ENCODE measurements at regions not wholly inside any gene's neighbourhood (a gene's known extent, or its start where the extent isn't known, plus 50 kb on each side); places are given as distances from the start of the nearest gene placed in this dataset.
"Not testable (repeated sequence)": the region's sequence is repeated elsewhere in the genome, so short reads cannot be mapped to it uniquely, and the experiment has no call there.

- DNase-seq (ENCODE audit: low read depth) = no peak
Measured at GRCh38 chr4:79217025-79217424, 108.8 kb downstream of the NAA11 start.

GRCh38 chr4:79213702-79214101 is 112.2 kb downstream of the NAA11 start:
- DNase-seq (ENCODE audit: low read depth) = no peak

GRCh38 chr4:79213010-79213409 is 112.9 kb downstream of the NAA11 start:
- no peak for DNase-seq (ENCODE audit: low read depth)

- DNase-seq (ENCODE audit: low read depth) = no peak
Measured at GRCh38 chr4:79212311-79212710, 113.5 kb downstream of the NAA11 start.

- DNase-seq (ENCODE audit: low read depth) = no peak
Measured at GRCh38 chr4:79211490-79211889, 114.4 kb downstream of the NAA11 start.

GRCh38 chr4:79210636-79211049 is 115.2 kb downstream of the NAA11 start:
- no peak for DNase-seq (ENCODE audit: low read depth)

- no peak for DNase-seq (ENCODE audit: low read depth)
Measured at GRCh38 chr4:79209822-79210635, 115.8 kb downstream of the NAA11 start.

GRCh38 chr4:79209081-79209480 is 116.8 kb downstream of the NAA11 start:
- DNase-seq (ENCODE audit: low read depth) = no peak

GRCh38 chr4:79207281-79207680 is 118.6 kb downstream of the NAA11 start:
- DNase-seq (ENCODE audit: low read depth) = no peak

- no peak for DNase-seq (ENCODE audit: low read depth)
Measured at GRCh38 chr4:79206660-79207059, 119.2 kb downstream of the NAA11 start.

- DNase-seq (ENCODE audit: low read depth) = no peak
Measured at GRCh38 chr4:79205121-79205520, 120.7 kb downstream of the NAA11 start.

- DNase-seq (ENCODE audit: low read depth) = no peak
Measured at GRCh38 chr4:79201971-79202370, 123.9 kb downstream of the NAA11 start.

GRCh38 chr4:79199743-79200142 is 126.1 kb downstream of the NAA11 start:
- no peak for DNase-seq (ENCODE audit: low read depth)

GRCh38 chr4:79198951-79199587 is 126.8 kb downstream of the NAA11 start:
- DNase-seq (ENCODE audit: low read depth) = no peak

- no peak for DNase-seq (ENCODE audit: low read depth)
Measured at GRCh38 chr4:79197275-79198009, 128.4 kb downstream of the NAA11 start.

GRCh38 chr4:79191292-79191691 is 134.6 kb downstream of the NAA11 start:
- not testable (repeated sequence) for DNase-seq (ENCODE audit: low read depth)

GRCh38 chr4:79185526-79186045 is 140.3 kb downstream of the NAA11 start:
- no peak for DNase-seq (ENCODE audit: low read depth)

GRCh38 chr4:79184476-79184875 is 141.4 kb downstream of the NAA11 start:
- no peak for DNase-seq (ENCODE audit: low read depth)

- DNase-seq (ENCODE audit: low read depth) = no peak
Measured at GRCh38 chr4:79182209-79182608, 143.7 kb downstream of the NAA11 start.

GRCh38 chr4:79181190-79181589 is 144.7 kb downstream of the NAA11 start:
- DNase-seq (ENCODE audit: low read depth) = no peak

GRCh38 chr4:79178760-79179159 is 147.1 kb downstream of the NAA11 start:
- no peak for DNase-seq (ENCODE audit: low read depth)

GRCh38 chr4:79177388-79177787 is 148.5 kb downstream of the NAA11 start:
- no peak for DNase-seq (ENCODE audit: low read depth)

GRCh38 chr4:79176351-79176750 is 149.5 kb downstream of the NAA11 start:
- DNase-seq (ENCODE audit: low read depth) = no peak
